ENCODE measurements at regions not wholly inside any gene's neighbourhood (a gene's known extent, or its start where the extent isn't known, plus 50 kb on each side); places are given as distances from the start of the nearest gene placed in this dataset.

GRCh38 chr15:95375281-95375680 is 955.2 kb upstream of the NR2F2 start:
- no peak for TF ChIP-seq CTCF (IDR thresholded peaks at IDR 0.05; ENCODE audit: insufficient read depth, low read length, severe bottlenecking)
- H3K4me3 ChIP-seq (ENCODE audit: low read depth, low read length), result no peak overlapping the region
- no peak for FAIRE-seq
- no peaks in the 10 kb centered on the region for H3K36me3 ChIP-seq (ENCODE audit: control insufficient read depth, insufficient read depth, low read length)
- DNase-seq (ENCODE audit: low read depth), result no peak
- no peaks in the 10 kb centered on the region for H3K27me3 ChIP-seq (ENCODE audit: control insufficient read depth, insufficient read depth, low read length)

GRCh38 chr15:95377258-95377852 is 953.1 kb upstream of the NR2F2 start:
- no peak for FAIRE-seq
- Histone ChIP-seq H3K27me3 (ENCODE audit: control insufficient read depth, insufficient read depth, low read length) (no peaks in the 10 kb centered on the region), H3K36me3 (ENCODE audit: control insufficient read depth, insufficient read depth, low read length) (no peaks in the 10 kb centered on the region), H3K4me3 (ENCODE audit: low read depth, low read length) (no peak overlapping the region)
- no peak for TF ChIP-seq CTCF (IDR thresholded peaks at IDR 0.05; ENCODE audit: insufficient read depth, low read length, severe bottlenecking)
- no peak for DNase-seq (ENCODE audit: low read depth)

GRCh38 chr15:95394186-95395067 is 936.1 kb upstream of the NR2F2 start:
- no peaks in the 10 kb centered on the region for H3K27me3 ChIP-seq (ENCODE audit: control insufficient read depth, insufficient read depth, low read length)
- DNase-seq (ENCODE audit: low read depth) (no peak), FAIRE-seq (no peak)
- no peaks in the 10 kb centered on the region for H3K36me3 ChIP-seq (ENCODE audit: control insufficient read depth, insufficient read depth, low read length)
- no peak for TF ChIP-seq CTCF (IDR thresholded peaks at IDR 0.05; ENCODE audit: insufficient read depth, low read length, severe bottlenecking)
- H3K4me3 ChIP-seq (ENCODE audit: low read depth, low read length), result no peak overlapping the region

GRCh38 chr15:95400428-95400827 is 930.1 kb upstream of the NR2F2 start:
- H3K27me3 ChIP-seq (ENCODE audit: control insufficient read depth, insufficient read depth, low read length), result no peaks in the 10 kb centered on the region
- no peaks in the 10 kb centered on the region for H3K36me3 ChIP-seq (ENCODE audit: control insufficient read depth, insufficient read depth, low read length)
- no peak overlapping the region for H3K4me3 ChIP-seq (ENCODE audit: low read depth, low read length)
- DNase-seq (ENCODE audit: low read depth) (no peak), FAIRE-seq (no peak)
- TF ChIP-seq CTCF (IDR thresholded peaks at IDR 0.05; ENCODE audit: insufficient read depth, low read length, severe bottlenecking), result no peak

GRCh38 chr15:95401587-95401986 is 928.9 kb upstream of the NR2F2 start:
- Histone ChIP-seq H3K36me3 (ENCODE audit: control insufficient read depth, insufficient read depth, low read length) (no peaks in the 10 kb centered on the region), H3K4me3 (ENCODE audit: low read depth, low read length) (no peak overlapping the region), H3K27me3 (ENCODE audit: control insufficient read depth, insufficient read depth, low read length) (no peaks in the 10 kb centered on the region)
- DNase-seq (ENCODE audit: low read depth) (no peak), FAIRE-seq (no peak)
- TF ChIP-seq CTCF (IDR thresholded peaks at IDR 0.05; ENCODE audit: insufficient read depth, low read length, severe bottlenecking), result no peak
